ENCODE measurements at regions not wholly inside any gene's neighbourhood (a gene's known extent, or its start where the extent isn't known, plus 50 kb on each side); places are given as distances from the start of the nearest gene placed in this dataset.
A peak's percentile ranks its signal among the peaks of the same experiment; 100 is the strongest.

DNA sequence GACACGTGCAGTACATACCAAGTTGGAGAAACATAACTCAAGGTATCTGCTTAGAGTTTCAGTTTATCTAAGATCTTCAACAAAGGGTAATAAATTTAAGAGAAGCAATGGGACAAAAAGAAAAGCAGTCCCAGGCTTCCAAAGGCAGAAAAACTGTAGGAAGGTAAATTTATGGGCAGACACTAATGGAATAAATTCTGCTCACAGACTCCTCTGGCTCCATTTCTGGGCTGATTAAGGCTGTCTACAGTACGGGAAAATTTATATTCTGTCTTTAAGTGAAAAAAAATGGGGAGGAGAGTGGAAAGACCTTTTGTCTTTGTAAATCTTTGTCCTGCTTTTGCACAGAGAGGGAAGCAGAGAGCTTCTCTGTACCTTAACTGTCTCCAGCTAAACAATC lies 587.5 kb upstream of the IGFBP3 start:
- Mint-ChIP-seq H3K36me3 (peaks cover 4% of the 10 kb centered on the region), H3K27ac (no peak overlapping the region), H3K27me3 (no peaks in the 10 kb centered on the region), H3K4me3 (no peak overlapping the region), H3K9me3 (peaks cover 14% of the 10 kb centered on the region), H3K4me1 (ENCODE audit: unreplicated experiment) (peaks cover 10% of the 10 kb centered on the region)
- DNase-seq (ENCODE audit: extremely low spot score, unreplicated experiment) = no peak
- TF ChIP-seq, protein P1, sequence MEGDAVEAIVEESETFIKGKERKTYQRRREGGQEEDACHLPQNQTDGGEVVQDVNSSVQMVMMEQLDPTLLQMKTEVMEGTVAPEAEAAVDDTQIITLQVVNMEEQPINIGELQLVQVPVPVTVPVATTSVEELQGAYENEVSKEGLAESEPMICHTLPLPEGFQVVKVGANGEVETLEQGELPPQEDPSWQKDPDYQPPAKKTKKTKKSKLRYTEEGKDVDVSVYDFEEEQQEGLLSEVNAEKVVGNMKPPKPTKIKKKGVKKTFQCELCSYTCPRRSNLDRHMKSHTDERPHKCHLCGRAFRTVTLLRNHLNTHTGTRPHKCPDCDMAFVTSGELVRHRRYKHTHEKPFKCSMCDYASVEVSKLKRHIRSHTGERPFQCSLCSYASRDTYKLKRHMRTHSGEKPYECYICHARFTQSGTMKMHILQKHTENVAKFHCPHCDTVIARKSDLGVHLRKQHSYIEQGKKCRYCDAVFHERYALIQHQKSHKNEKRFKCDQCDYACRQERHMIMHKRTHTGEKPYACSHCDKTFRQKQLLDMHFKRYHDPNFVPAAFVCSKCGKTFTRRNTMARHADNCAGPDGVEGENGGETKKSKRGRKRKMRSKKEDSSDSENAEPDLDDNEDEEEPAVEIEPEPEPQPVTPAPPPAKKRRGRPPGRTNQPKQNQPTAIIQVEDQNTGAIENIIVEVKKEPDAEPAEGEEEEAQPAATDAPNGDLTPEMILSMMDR (conservative IDR thresholded peaks at IDR 0.05) = no peak

DNA sequence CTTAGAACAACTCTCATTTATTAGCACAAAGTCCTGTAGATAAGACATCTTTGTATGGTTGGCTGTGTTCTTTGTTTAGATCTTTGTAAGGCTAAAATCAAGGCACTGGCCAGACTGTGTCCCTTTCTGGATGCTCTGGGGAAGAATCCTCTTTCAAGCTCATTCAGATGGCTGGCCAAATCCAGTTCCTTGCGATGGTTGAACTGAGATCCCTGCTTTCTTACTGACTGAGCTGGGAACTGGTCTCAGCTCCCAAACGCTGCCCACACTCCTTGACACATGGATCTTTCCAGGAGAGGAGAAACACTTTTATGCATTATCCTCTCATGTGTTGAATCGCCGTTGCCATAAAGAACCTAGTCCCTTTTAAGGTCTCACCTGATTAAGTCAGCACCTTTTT lies 586.5 kb upstream of the IGFBP3 start:
- Mint-ChIP-seq H3K27ac (no peak overlapping the region), H3K4me1 (ENCODE audit: unreplicated experiment) (peaks cover 2% of the 10 kb centered on the region), H3K36me3 (peaks cover 4% of the 10 kb centered on the region), H3K9me3 (peaks cover 18% of the 10 kb centered on the region), H3K27me3 (no peaks in the 10 kb centered on the region), H3K4me3 (no peak overlapping the region)
- no peak for DNase-seq (ENCODE audit: extremely low spot score, unreplicated experiment)
- TF ChIP-seq, protein P1 (conservative IDR thresholded peaks at IDR 0.05) = no peak

DNA sequence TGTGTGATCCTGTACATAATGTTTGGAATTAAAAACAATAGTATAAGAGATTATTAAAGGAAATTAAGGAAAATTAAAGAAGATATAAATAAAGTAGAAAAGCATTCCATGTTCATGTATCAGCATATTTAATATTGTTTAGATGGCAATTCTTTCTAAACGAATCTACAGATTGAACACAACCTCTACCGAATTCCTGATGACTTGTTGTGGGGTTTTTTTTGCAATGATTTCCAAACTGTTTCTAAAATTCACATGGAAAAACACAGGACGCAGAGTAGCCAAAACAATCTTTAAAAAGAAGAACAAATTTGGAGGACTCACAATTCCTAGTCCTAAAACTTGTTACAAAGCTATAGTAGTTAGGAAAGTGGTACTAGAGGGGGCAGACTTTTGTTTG lies 573.4 kb upstream of the IGFBP3 start:
- peaks cover 15% of the 10 kb centered on the region for H3K9me3 Mint-ChIP-seq
- H3K4me1 Mint-ChIP-seq (ENCODE audit: unreplicated experiment) = peaks cover 6% of the 10 kb centered on the region
- no peak overlapping the region for H3K4me3 Mint-ChIP-seq
- no peaks in the 10 kb centered on the region for H3K27me3 Mint-ChIP-seq
- no peak overlapping the region for H3K27ac Mint-ChIP-seq
- DNase-seq (ENCODE audit: extremely low spot score, unreplicated experiment) = no peak
- TF ChIP-seq, protein P1 (conservative IDR thresholded peaks at IDR 0.05) = no peak
- peaks cover 11% of the 10 kb centered on the region for H3K36me3 Mint-ChIP-seq

DNA sequence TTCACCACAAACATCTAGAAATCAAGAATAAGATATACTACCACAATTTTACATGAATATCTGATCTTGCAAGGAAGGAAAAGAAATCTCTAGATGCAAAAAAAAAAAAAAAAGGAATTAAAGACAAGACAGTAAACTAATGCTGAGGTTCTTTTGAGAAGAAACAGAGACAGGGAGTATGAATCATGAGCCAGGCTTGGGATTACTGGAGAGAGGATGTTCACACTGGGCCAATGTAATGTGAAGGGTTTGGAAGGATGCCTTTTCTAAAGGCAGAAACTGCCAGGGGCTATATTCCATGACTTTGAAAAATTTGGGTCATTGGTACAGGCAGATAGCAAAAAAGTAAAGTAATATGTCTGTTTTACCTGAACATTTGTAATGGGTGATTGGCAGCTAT lies 573.0 kb upstream of the IGFBP3 start:
- no peak overlapping the region for H3K4me3 Mint-ChIP-seq
- peaks cover 11% of the 10 kb centered on the region for H3K36me3 Mint-ChIP-seq
- H3K27me3 Mint-ChIP-seq = no peaks in the 10 kb centered on the region
- H3K27ac Mint-ChIP-seq = no peak overlapping the region
- peaks cover 6% of the 10 kb centered on the region for H3K4me1 Mint-ChIP-seq (ENCODE audit: unreplicated experiment)
- no peak for DNase-seq (ENCODE audit: extremely low spot score, unreplicated experiment)
- TF ChIP-seq, protein P1 (conservative IDR thresholded peaks at IDR 0.05) = no peak
- H3K9me3 Mint-ChIP-seq = peaks cover 15% of the 10 kb centered on the region

DNA sequence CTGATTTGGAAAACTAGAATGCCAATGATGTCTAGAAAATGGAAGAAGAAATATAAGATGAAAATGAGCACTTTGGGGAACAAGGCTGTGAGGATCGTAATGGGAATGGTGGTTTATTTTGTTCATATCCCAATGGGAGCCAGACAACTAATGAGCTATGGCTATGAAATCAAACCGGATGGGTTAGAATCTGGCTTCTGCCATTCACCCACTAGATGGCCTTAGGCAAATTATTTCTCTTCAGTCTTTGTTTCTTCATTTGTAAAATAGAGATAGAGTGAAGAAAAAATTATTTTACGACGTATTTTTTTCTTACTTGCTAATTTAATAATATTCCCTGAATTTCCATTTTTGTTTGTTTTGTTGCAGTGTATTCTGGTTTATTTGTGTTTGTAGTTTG lies 572.1 kb upstream of the IGFBP3 start:
- Mint-ChIP-seq H3K36me3 (peaks cover 7% of the 10 kb centered on the region), H3K27ac (no peak overlapping the region), H3K4me1 (ENCODE audit: unreplicated experiment) (peaks cover 6% of the 10 kb centered on the region), H3K4me3 (no peak overlapping the region), H3K9me3 (peaks cover 15% of the 10 kb centered on the region), H3K27me3 (no peaks in the 10 kb centered on the region)
- no peak for DNase-seq (ENCODE audit: extremely low spot score, unreplicated experiment)
- TF ChIP-seq, protein P1 (conservative IDR thresholded peaks at IDR 0.05) = peak; percentile 20

DNA sequence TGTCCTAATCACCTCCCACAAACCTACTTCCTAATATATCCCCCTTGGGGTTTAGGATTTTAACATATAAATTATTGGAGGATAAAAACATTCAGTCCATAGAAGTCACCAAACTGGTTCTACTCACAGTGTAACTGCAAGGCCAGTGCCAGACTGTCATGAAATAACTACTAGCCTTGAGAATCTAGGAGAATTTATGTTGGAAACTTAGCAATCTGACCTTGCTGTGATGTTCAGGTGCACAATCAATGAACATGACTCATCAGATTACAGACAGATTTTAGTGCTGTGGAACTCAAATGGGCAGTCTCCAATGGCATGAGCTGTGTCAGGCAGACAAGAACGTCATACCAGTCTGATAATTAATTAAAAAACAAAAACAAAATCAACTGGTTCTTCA lies 571.4 kb upstream of the IGFBP3 start:
- H3K4me3 Mint-ChIP-seq = peak overlapping the region; percentile 54
- TF ChIP-seq, protein P1 (conservative IDR thresholded peaks at IDR 0.05) = no peak
- no peak for DNase-seq (ENCODE audit: extremely low spot score, unreplicated experiment)
- peaks cover 7% of the 10 kb centered on the region for H3K36me3 Mint-ChIP-seq
- H3K4me1 Mint-ChIP-seq (ENCODE audit: unreplicated experiment) = peaks cover 6% of the 10 kb centered on the region
- H3K27me3 Mint-ChIP-seq = no peaks in the 10 kb centered on the region
- H3K27ac Mint-ChIP-seq = peak overlapping the region; percentile 76
- peaks cover 15% of the 10 kb centered on the region for H3K9me3 Mint-ChIP-seq
